ENCODE measurements at regions not wholly inside any gene's neighbourhood (a gene's known extent, or its start where the extent isn't known, plus 50 kb on each side); places are given as distances from the start of the nearest gene placed in this dataset.

- H3K27me3 ChIP-seq (ENCODE audit: insufficient read depth, low read length), result no peaks in the 10 kb centered on the region
- no peak overlapping the region for H3K9ac ChIP-seq (ENCODE audit: low read length)
- no peaks in the 10 kb centered on the region for H3K79me2 ChIP-seq (ENCODE audit: insufficient read depth, low read length)
- no peak overlapping the region for H2AFZ ChIP-seq (ENCODE audit: low read length)
- H3K36me3 ChIP-seq (ENCODE audit: insufficient read depth, low read length), result no peaks in the 10 kb centered on the region
- TF ChIP-seq EZH2 (IDR thresholded peaks at IDR 0.05; ENCODE audit: borderline replicate concordance, low read length), result no peak
- no peak for TF ChIP-seq CTCF (IDR thresholded peaks at IDR 0.05; ENCODE audit: low read length)
- no peaks in the 10 kb centered on the region for H3K9me3 ChIP-seq (ENCODE audit: low read length)
- no peak overlapping the region for H3K27ac ChIP-seq (ENCODE audit: low read depth, low read length, poor library complexity, severe bottlenecking)
- H3K4me2 ChIP-seq (ENCODE audit: low read length), result no peak overlapping the region
- H4K20me1 ChIP-seq (ENCODE audit: insufficient read depth, low read length), result no peaks in the 10 kb centered on the region
- H3F3A ChIP-seq (ENCODE audit: insufficient read depth, low read length), result no peaks in the 10 kb centered on the region
- no peaks in the 10 kb centered on the region for H3K4me1 ChIP-seq (ENCODE audit: insufficient read depth, low read length, severe bottlenecking)
- H3K9me2 ChIP-seq (ENCODE audit: low read depth, low read length), result no peaks in the 10 kb centered on the region
- H3K4me3 ChIP-seq (ENCODE audit: low read depth, low read length, poor library complexity, severe bottlenecking), result no peak overlapping the region
Observed at GRCh38 chr9:118553465-118553864, 815.8 kb downstream of the BRINP1 start.

- Histone ChIP-seq H3K4me3 (ENCODE audit: low read depth, low read length, poor library complexity, severe bottlenecking) (no peak overlapping the region), H3K27ac (ENCODE audit: low read depth, low read length, poor library complexity, severe bottlenecking) (no peak overlapping the region), H3F3A (ENCODE audit: insufficient read depth, low read length) (no peaks in the 10 kb centered on the region), H3K9me2 (ENCODE audit: low read depth, low read length) (no peaks in the 10 kb centered on the region), H3K9ac (ENCODE audit: low read length) (no peak overlapping the region), H3K4me1 (ENCODE audit: insufficient read depth, low read length, severe bottlenecking) (no peaks in the 10 kb centered on the region), H4K20me1 (ENCODE audit: insufficient read depth, low read length) (no peaks in the 10 kb centered on the region), H2AFZ (ENCODE audit: low read length) (no peak overlapping the region), H3K9me3 (ENCODE audit: low read length) (no peaks in the 10 kb centered on the region), H3K36me3 (ENCODE audit: insufficient read depth, low read length) (no peaks in the 10 kb centered on the region), H3K79me2 (ENCODE audit: insufficient read depth, low read length) (no peaks in the 10 kb centered on the region), H3K4me2 (ENCODE audit: low read length) (no peak overlapping the region), H3K27me3 (ENCODE audit: insufficient read depth, low read length) (no peaks in the 10 kb centered on the region)
- TF ChIP-seq CTCF (IDR thresholded peaks at IDR 0.05; ENCODE audit: low read length) (no peak), EZH2 (IDR thresholded peaks at IDR 0.05; ENCODE audit: borderline replicate concordance, low read length) (no peak)
Observed at GRCh38 chr9:118554987-118555386, 814.2 kb downstream of the BRINP1 start.

GRCh38 chr9:118558026-118558425, 811.2 kb downstream of the BRINP1 start:
- H3K4me3 ChIP-seq (ENCODE audit: low read depth, low read length, poor library complexity, severe bottlenecking), result no peak overlapping the region
- H3K9ac ChIP-seq (ENCODE audit: low read length), result no peak overlapping the region
- no peak overlapping the region for H3K4me2 ChIP-seq (ENCODE audit: low read length)

More at GRCh38 chr9:118558026-118558425, 811.2 kb downstream of the BRINP1 start:
- no peaks in the 10 kb centered on the region for H3K27me3 ChIP-seq (ENCODE audit: insufficient read depth, low read length)
- no peak overlapping the region for H3K27ac ChIP-seq (ENCODE audit: low read depth, low read length, poor library complexity, severe bottlenecking)
- H4K20me1 ChIP-seq (ENCODE audit: insufficient read depth, low read length), result no peaks in the 10 kb centered on the region
- no peaks in the 10 kb centered on the region for H3F3A ChIP-seq (ENCODE audit: insufficient read depth, low read length)
- no peaks in the 10 kb centered on the region for H3K9me3 ChIP-seq (ENCODE audit: low read length)
- H3K79me2 ChIP-seq (ENCODE audit: insufficient read depth, low read length), result no peaks in the 10 kb centered on the region
- no peaks in the 10 kb centered on the region for H3K4me1 ChIP-seq (ENCODE audit: insufficient read depth, low read length, severe bottlenecking)
- no peaks in the 10 kb centered on the region for H3K9me2 ChIP-seq (ENCODE audit: low read depth, low read length)
- no peak overlapping the region for H2AFZ ChIP-seq (ENCODE audit: low read length)
- TF ChIP-seq CTCF (IDR thresholded peaks at IDR 0.05; ENCODE audit: low read length) (no peak), EZH2 (IDR thresholded peaks at IDR 0.05; ENCODE audit: borderline replicate concordance, low read length) (no peak)
- no peaks in the 10 kb centered on the region for H3K36me3 ChIP-seq (ENCODE audit: insufficient read depth, low read length)

Measured in OCI-LY1 (cell line).